OCI-LY1 (cell line): ENCODE measurements at regions not wholly inside any gene's neighbourhood (a gene's known extent, or its start where the extent isn't known, plus 50 kb on each side); places are given as distances from the start of the nearest gene placed in this dataset.
"Not testable (repeated sequence)": the region's sequence is repeated elsewhere in the genome, so short reads cannot be mapped to it uniquely, and the experiment has no call there.

Experiments used
- CTCF ChIP-seq: fragments of 200-600 bp; sonication (generic), shearing (Covaris generic); IDR thresholded peaks from 2 replicates; pipeline ENCODE4 v1.5.1; 2017; ENCODE audit warnings: mild to moderate bottlenecking, antibody characterized with exemption, low read length, moderate library complexity, mixed read lengths
- EZH2 ChIP-seq: fragments of 200-600 bp; sonication (generic), shearing (Covaris generic); IDR thresholded peaks from 2 replicates; pipeline ENCODE4 v1.8.0; 2017; ENCODE audit warnings: borderline replicate concordance, mixed run types, mild to moderate bottlenecking, antibody characterized with exemption, low read length, moderate library complexity, mixed read lengths

- TF ChIP-seq CTCF, EZH2: not testable (repeated sequence)
Observed at GRCh38 chr13:108064372-108064771, 151.0 kb downstream of the LIG4 start.
